ENCODE measurements at regions not wholly inside any gene's neighbourhood (a gene's known extent, or its start where the extent isn't known, plus 50 kb on each side); places are given as distances from the start of the nearest gene placed in this dataset.

GRCh38 chr22:25375683-25376082 lies 156.2 kb downstream of the CRYBB2 start:
- TF ChIP-seq CTCF (IDR thresholded peaks at IDR 0.05; ENCODE audit: low read depth, low read length, missing input control): no peak
- TF ChIP-seq TAF1 (conservative IDR thresholded peaks at IDR 0.05): no peak
- no peak for TF ChIP-seq REST (IDR thresholded peaks at IDR 0.05)
- TF ChIP-seq FOXA1 (IDR thresholded peaks at IDR 0.05): no peak
- TF ChIP-seq HNF4A (conservative IDR thresholded peaks at IDR 0.05): no peak
- TF ChIP-seq YY1 (IDR thresholded peaks at IDR 0.05): no peak
- no peak for TF ChIP-seq ATF3 (IDR thresholded peaks at IDR 0.05)
- no peak for TF ChIP-seq ZBTB33 (IDR thresholded peaks at IDR 0.05)
- TF ChIP-seq GABPA (IDR thresholded peaks at IDR 0.05 in 1 of 2, conservative IDR thresholded peaks at IDR 0.05 in 1 of 2): no peak
- TF ChIP-seq SP1 (IDR thresholded peaks at IDR 0.05): no peak
- TF ChIP-seq RAD21 (IDR thresholded peaks at IDR 0.05): no peak
